Heart left ventricle (tissue), 16 donors: ENCODE measurements at regions not wholly inside any gene's neighbourhood (a gene's known extent, or its start where the extent isn't known, plus 50 kb on each side); places are given as distances from the start of the nearest gene placed in this dataset.

Source experiments
- ATAC-seq, 4 donors: fragments of 200-7000 bp; cut with Tn5 transposase; one replicate each; pipeline ENCODE4 v1.9.1; 2020 to 2022; ENCODE audit warnings: moderate library complexity in 4 of 4, mild to moderate bottlenecking in 3 of 4, moderate number of reproducible peaks in 1 of 4
- DNase-seq, 5 donors: peaks; one replicate each; pipeline ENCODE4 v3.0.0-alpha.2; 2020
- H3K27ac ChIP-seq, 12 donors: fragments of 200-600 bp; sonication (generic) in 4 of 12; one replicate each; pipeline versions ENCODE4 v1.5.0 to v1.8.0; 2016 to 2022; ENCODE audit warnings: mild to moderate bottlenecking in 2 of 12
- H3K27me3 ChIP-seq, 9 donors: fragments of 200-600 bp; sonication (generic) in 2 of 9; one replicate each; pipeline versions ENCODE4 v1.5.1 to v1.8.0; 2016 to 2022; ENCODE audit warnings: mild to moderate bottlenecking in 3 of 9
- H3K36me3 ChIP-seq, 9 donors: fragments of 200-600 bp; sonication (generic) in 2 of 9; one replicate each; pipeline versions ENCODE4 v1.5.0 to v1.8.0; 2018 to 2022; ENCODE audit warnings: mild to moderate bottlenecking in 2 of 9
- H3K4me1 ChIP-seq, 12 donors: fragments of 200-600 bp; sonication (generic) in 4 of 12; one replicate each; pipeline versions ENCODE4 v1.5.0 to v1.8.0; 2016 to 2022; ENCODE audit warnings: mild to moderate bottlenecking in 3 of 12
- H3K4me3 ChIP-seq, 12 donors: fragments of 200-600 bp; sonication (generic) in 4 of 12; one replicate each; pipeline versions ENCODE4 v1.5.0 to v1.8.0; 2017 to 2022; ENCODE audit warnings: mild to moderate bottlenecking in 9 of 12, moderate library complexity in 4 of 12
- H3K9me3 ChIP-seq, 12 donors: fragments of 200-600 bp; sonication (generic) in 4 of 12; one replicate each; pipeline versions ENCODE4 v1.5.0 to v1.8.0; 2016 to 2022; ENCODE audit warnings: mild to moderate bottlenecking in 1 of 12
- CTCF ChIP-seq, 12 donors: fragments of 200-600 bp; sonication (generic) in 4 of 12; IDR thresholded peaks; one replicate each; pipeline versions ENCODE4 v1.5.0 to v1.8.0; 2018 to 2022; ENCODE audit warnings: antibody characterized with exemption in 12 of 12, mild to moderate bottlenecking in 5 of 12
- POLR2A ChIP-seq, 2 donors: fragments of 450-650 bp; IDR thresholded peaks; one replicate each; pipeline ENCODE4 v1.6.1; 2017; ENCODE audit warnings: antibody characterized with exemption in 2 of 2, mild to moderate bottlenecking in 2 of 2, moderate library complexity in 2 of 2
- WGBS, 4 donors: extraction: QIAGEN DNeasy Blood & Tissue Kit in 2 of 4; methylation state at CpG; one replicate each; pipeline versions ENCODE4 v1.1.5 to v1.1.7; 2013 to 2018; 5-methylcytosine and 5-hydroxymethylcytosine counted together
- intact Hi-C, 10 donors: fragments of 100-400 bp; cut with DNase I; formaldehyde crosslinking; loops; one replicate each; pipeline versions ENCODE4 v1.11.1 to v1.14.2; 2022
- donor health status: ischemic (EF 13 %, LVEDD 7.1; RV severe dilation, severe dysfunction).
- donor health status: healthy with polysubstance abuse.
- donor health status: DM: no; HTN: yes; CAD: no.
- donor health status: DM: no; HTN: no; CAD: no.
- donor health status: ischemic (EF 25% LVEDD 6.9; RV normal size, moderate dysfunction).
- donor health status: ischemic (EF 25% LVEDD 5.7; RV mildly dilated, moderate dysfunction).
- donor health status: healthy.
- donor health status: DM: yes; HTN: yes; CAD: no.
- donor health status: ischemic (EF 35%, LVEDD 5.7; RV mildly dilated, moderate dysfunction).
- donor health status: nonischemic (EF 11% LVEDD 7.7; RV severe dilation, severe dysfunction).
- donor health status: DM: yes; HTN: yes; CAD: no.
- donor health status: PGD.
- donor health status: ischemic (EF 29% LVEDD 5.4; RV normal size, mild dysfunction).
- donor health status: nonischemic (EF 23%, LVEDD 6.1; RV moderate dilation, normal function).

GRCh38 chr1:30192969-30193630 is 530.3 kb downstream of the MATN1 start:
- Histone ChIP-seq H3K4me3 (no peak overlapping the region), H3K27me3 (peaks cover 0 to 18% (median 0%) of the 10 kb centered on the region in 9 donors), H3K4me1 (peaks cover 0 to 12% (median 4%) of the 10 kb centered on the region in 12 donors), H3K36me3 (no peaks in the 10 kb centered on the region), H3K9me3 (no peaks in the 10 kb centered on the region), H3K27ac (no peak overlapping the region)
- TF ChIP-seq CTCF (IDR thresholded peaks at IDR 0.05) (no peak), POLR2A (IDR thresholded peaks at IDR 0.05) (no peak)
- ATAC-seq, result no peak
- WGBS, 4 donors, result 81 to 92% (median 84%) methylated on average over 3 of the region's 3 CpGs
- DNase-seq, result no peak
- intact Hi-C loops, result loop anchor here in 2 of 10 donors (5.0 kb wide), 1 partner anchor 71 kb away; no protein-coding TSS in a partner anchor

- H3K4me3 ChIP-seq, result no peak overlapping the region
- no peaks in the 10 kb centered on the region for H3K36me3 ChIP-seq
- H3K9me3 ChIP-seq, result no peaks in the 10 kb centered on the region
- DNase-seq, result peak in 1 of 5 donors; percentile 69
- 32 to 58% (median 46%) methylated on average over 2 of the region's 2 CpGs for WGBS, 4 donors
- intact Hi-C loops, result loop anchor here in 2 of 10 donors (5.0 kb wide), 1 partner anchor 69 kb away; no protein-coding TSS in a partner anchor
- ATAC-seq, result peak; percentile 57 to 93 (median 83)
- peak overlapping the region in 5 of 12 donors; percentile 2 to 77 (median 46) for H3K27ac ChIP-seq
- peaks cover 0 to 12% (median 4%) of the 10 kb centered on the region in 12 donors for H3K4me1 ChIP-seq
- H3K27me3 ChIP-seq, result peaks cover 0 to 18% (median 0%) of the 10 kb centered on the region in 9 donors
- TF ChIP-seq CTCF (IDR thresholded peaks at IDR 0.05), result no peak
- no peak for TF ChIP-seq POLR2A (IDR thresholded peaks at IDR 0.05)
Observed at GRCh38 chr1:30191154-30191702, 532.2 kb downstream of the MATN1 start.

- H3K36me3 ChIP-seq, result no peaks in the 10 kb centered on the region
- DNase-seq, result no peak
- intact Hi-C loops, result loop anchor here in 2 of 10 donors (5.0 kb wide), 1 partner anchor 68 kb away; no protein-coding TSS in a partner anchor
- 85 to 90% (median 87%) methylated on average over 8 to 9 of the region's 9 CpGs for WGBS, 4 donors
- H3K4me3 ChIP-seq, result no peak overlapping the region
- peaks cover 0 to 12% (median 4%) of the 10 kb centered on the region in 12 donors for H3K4me1 ChIP-seq
- no peak for ATAC-seq
- H3K27ac ChIP-seq, result peak overlapping the region in 5 of 12 donors; percentile 2 to 77 (median 46)
- peaks cover 2 to 19% (median 3%) of the 10 kb centered on the region in 9 donors for H3K27me3 ChIP-seq
- no peaks in the 10 kb centered on the region for H3K9me3 ChIP-seq
- TF ChIP-seq POLR2A (IDR thresholded peaks at IDR 0.05) (no peak), CTCF (IDR thresholded peaks at IDR 0.05) (no peak)
Observed at GRCh38 chr1:30190511-30191153, 532.8 kb downstream of the MATN1 start.
